ENCODE measurements at regions not wholly inside any gene's neighbourhood (a gene's known extent, or its start where the extent isn't known, plus 50 kb on each side); places are given as distances from the start of the nearest gene placed in this dataset.

DNA sequence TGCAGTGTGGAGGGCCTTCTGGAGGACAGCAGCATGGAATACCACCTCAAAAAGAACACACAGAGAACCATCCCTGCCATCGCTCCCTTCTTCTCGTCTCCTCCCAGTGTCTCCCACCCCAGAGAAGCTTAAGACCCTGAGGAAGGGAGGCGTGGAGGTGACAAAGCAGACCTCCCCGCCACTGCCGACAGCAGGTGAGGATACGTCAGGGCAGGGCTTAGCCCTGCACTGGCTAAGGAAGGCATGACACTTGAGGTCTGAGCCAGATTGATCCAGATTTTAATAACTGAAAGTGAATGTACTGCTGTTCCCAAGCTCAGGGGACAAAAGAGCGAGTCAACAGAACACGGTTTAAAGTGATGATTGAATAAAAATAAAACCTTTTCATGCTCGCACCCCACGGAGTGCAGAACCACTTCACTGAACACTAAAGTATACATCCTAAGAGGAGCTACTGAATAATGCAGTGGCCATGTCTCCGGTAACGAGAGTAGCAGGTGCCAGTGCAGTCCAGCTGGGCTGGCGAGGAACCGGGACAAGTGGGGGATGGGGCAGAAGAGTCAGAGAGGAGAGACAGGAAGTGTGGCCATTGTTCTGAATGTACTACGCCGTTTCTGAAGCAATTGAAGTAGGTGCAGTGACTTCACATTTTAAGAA lies 391.0 kb downstream of the CDH2 start:
- DNase-seq (ENCODE audit: insufficient read length, low spot score) (no peak), FAIRE-seq (no peak)
- TF ChIP-seq, protein P1, sequence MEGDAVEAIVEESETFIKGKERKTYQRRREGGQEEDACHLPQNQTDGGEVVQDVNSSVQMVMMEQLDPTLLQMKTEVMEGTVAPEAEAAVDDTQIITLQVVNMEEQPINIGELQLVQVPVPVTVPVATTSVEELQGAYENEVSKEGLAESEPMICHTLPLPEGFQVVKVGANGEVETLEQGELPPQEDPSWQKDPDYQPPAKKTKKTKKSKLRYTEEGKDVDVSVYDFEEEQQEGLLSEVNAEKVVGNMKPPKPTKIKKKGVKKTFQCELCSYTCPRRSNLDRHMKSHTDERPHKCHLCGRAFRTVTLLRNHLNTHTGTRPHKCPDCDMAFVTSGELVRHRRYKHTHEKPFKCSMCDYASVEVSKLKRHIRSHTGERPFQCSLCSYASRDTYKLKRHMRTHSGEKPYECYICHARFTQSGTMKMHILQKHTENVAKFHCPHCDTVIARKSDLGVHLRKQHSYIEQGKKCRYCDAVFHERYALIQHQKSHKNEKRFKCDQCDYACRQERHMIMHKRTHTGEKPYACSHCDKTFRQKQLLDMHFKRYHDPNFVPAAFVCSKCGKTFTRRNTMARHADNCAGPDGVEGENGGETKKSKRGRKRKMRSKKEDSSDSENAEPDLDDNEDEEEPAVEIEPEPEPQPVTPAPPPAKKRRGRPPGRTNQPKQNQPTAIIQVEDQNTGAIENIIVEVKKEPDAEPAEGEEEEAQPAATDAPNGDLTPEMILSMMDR (IDR thresholded peaks at IDR 0.05; ENCODE audit: insufficient read depth, missing control alignments) = no peak

DNA sequence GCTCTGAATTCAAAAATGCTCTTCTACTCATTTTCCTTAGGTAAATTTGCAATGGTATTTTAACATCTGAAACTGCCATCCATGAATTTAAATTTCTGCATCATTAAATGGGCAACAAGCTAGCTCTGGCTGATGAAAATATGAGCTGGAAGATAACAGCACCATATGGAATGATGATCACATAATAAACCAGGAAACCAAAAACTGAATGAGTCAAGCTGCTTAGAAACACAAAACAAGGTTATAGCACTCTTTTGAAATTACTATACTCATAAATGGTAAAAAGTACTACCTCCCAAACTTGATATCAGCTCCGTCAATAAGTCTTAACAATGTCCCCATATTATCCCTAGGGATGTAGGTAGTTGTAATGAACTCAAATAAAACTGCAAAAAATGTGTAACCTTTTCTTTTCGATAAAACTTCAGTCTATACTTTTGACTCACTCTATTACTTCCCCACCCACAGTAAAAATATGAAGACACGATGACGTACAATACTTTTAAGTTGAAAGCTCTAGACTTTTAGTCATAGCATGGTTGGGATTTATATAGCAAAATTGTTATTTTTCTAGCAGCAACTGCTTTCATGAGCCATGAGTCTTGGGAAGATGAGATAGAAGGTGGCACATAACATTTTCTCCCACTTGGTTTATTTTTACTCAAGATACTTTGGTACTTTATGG lies 396.7 kb downstream of the CDH2 start:
- DNase-seq (ENCODE audit: insufficient read length, low spot score) (no peak), FAIRE-seq (no peak)
- TF ChIP-seq, protein P1 (IDR thresholded peaks at IDR 0.05; ENCODE audit: insufficient read depth, missing control alignments) = no peak

DNA sequence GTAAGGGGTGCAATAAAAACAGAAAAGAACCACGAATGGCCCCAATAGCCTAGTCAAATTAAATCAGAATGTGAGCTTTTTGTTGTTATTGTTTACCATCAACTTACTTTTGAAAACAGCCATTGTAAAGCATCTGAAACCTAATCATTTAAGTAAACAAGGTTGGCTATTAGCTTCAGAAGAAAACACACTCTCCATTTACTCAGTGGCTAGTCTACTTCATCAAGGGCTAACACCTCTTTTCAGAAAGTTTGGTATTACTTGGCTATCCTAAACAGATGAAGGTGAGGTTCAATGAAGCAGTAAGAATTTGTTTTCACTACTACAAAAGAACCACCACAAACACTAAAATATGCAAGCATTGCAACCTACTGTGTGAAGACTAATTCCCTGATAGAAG lies 398.0 kb downstream of the CDH2 start:
- DNase-seq (ENCODE audit: insufficient read length, low spot score) (no peak), FAIRE-seq (peak; percentile 91)
- TF ChIP-seq, protein P1 (IDR thresholded peaks at IDR 0.05; ENCODE audit: insufficient read depth, missing control alignments) = no peak

DNA sequence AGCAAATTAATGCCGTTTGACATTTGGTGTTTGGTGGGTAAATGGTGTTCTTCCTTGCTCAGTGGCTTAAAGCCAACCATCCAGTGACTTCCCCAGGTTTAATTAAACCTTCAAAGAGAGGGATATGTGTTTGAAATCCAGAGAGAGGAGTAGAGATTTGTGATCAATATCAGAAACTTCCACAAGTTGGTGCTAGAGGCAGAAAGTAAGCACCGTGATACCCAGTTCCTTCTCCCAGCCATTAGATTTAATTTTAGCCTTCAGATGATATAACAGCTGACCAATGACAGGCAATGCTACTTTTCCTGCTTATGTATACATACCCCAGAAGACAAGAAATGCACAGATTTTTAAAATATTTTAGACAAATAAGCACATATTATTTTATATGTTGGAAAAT lies 398.5 kb downstream of the CDH2 start:
- no peak for DNase-seq (ENCODE audit: insufficient read length, low spot score)
- no peak for FAIRE-seq
- TF ChIP-seq, protein P1 (IDR thresholded peaks at IDR 0.05; ENCODE audit: insufficient read depth, missing control alignments) = no peak

DNA sequence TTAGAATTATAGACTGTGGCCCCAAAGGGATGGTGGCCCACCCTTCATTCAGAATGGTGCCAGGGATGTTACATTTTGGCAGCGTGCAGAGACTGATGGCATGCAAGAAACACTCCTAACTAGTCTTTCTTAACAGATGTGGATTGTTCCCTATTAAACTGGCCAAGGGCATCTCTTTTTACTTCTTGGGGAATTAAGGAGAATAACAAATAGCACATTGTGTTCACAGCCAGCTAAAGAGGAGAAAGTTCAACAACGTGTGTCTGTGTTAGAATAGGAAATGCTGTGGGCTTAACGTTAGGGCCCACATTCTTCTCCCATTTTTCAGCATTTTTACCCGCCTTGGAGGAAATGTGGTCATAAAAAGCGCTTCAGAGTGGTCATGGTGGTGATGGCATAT lies 404.8 kb downstream of the CDH2 start:
- no peak for FAIRE-seq
- TF ChIP-seq, protein P1 (IDR thresholded peaks at IDR 0.05; ENCODE audit: insufficient read depth, missing control alignments) = no peak
- DNase-seq (ENCODE audit: insufficient read length, low spot score) = no peak

DNA sequence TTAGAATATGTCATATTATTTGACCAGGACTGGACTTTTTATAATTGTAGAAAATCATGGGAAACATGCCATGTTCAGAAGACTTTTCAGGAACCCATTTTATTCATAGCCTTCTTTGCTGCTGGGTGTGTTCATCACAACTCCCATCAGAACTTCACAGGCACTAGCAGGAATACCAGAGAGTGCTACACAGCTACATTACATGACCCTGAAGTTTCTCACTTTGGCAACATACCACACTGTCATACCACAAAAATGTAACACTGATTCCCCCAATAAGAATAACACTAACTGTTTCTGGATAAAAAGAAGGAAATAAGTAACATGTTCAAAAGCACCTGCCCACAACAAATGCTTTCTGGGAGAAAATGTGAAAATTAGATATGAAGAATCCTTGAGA lies 405.4 kb downstream of the CDH2 start:
- TF ChIP-seq, protein P1 (IDR thresholded peaks at IDR 0.05; ENCODE audit: insufficient read depth, missing control alignments) = no peak
- DNase-seq (ENCODE audit: insufficient read length, low spot score) (no peak), FAIRE-seq (no peak)

DNA sequence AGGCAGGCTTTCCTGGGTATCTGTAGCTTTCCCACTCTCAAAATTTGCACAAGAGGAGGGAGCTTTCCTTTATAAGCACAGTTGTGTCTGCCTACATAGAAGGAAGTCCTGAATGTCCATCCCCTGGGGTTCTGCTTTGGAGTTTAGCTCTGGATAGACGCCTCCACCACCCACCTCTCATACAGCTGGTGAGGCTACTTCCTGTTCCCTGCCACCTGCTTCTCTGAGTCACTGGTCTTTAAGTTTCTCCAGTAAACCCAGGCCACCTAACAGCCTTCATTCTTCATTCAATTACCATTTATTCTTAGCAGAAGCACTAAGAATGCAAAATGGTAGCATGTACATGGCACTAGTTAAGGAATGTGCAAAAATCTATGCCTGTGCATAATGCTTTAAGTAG lies 407.8 kb downstream of the CDH2 start:
- TF ChIP-seq, protein P1 (IDR thresholded peaks at IDR 0.05; ENCODE audit: insufficient read depth, missing control alignments) = no peak
- FAIRE-seq = no peak
- DNase-seq (ENCODE audit: insufficient read length, low spot score) = no peak
